T-helper 9 cell (primary cell): ENCODE measurements at regions not wholly inside any gene's neighbourhood (a gene's known extent, or its start where the extent isn't known, plus 50 kb on each side); places are given as distances from the start of the nearest gene placed in this dataset.

Experiments
- DNase-seq: peaks from one replicate; pipeline ENCODE4 v3.0.0-alpha.2; 2020

GRCh38 chr10:31754803-31755624, 173.6 kb downstream of the ARHGAP12 start:
- DNase-seq, result no peak

GRCh38 chr10:31753681-31754080, 174.9 kb downstream of the ARHGAP12 start:
- DNase-seq, result no peak

GRCh38 chr10:31752170-31752569, 176.5 kb downstream of the ARHGAP12 start:
- no peak for DNase-seq

GRCh38 chr10:31751738-31752080, 176.9 kb downstream of the ARHGAP12 start:
- no peak for DNase-seq

GRCh38 chr10:31751051-31751737, 177.4 kb downstream of the ARHGAP12 start:
- no peak for DNase-seq

GRCh38 chr10:31749981-31750840, 178.4 kb downstream of the ARHGAP12 start:
- no peak for DNase-seq

- no peak for DNase-seq
Observed at GRCh38 chr10:31749301-31749700, 179.3 kb downstream of the ARHGAP12 start.

GRCh38 chr10:31745612-31746376, 182.8 kb downstream of the ARHGAP12 start:
- DNase-seq, result no peak

- no peak for DNase-seq
Observed at GRCh38 chr10:31744025-31744424, 184.6 kb downstream of the ARHGAP12 start.

GRCh38 chr10:31742255-31742654, 186.4 kb downstream of the ARHGAP12 start:
- no peak for DNase-seq

- DNase-seq, result no peak
Observed at GRCh38 chr10:31741473-31741872, 187.2 kb downstream of the ARHGAP12 start.

- DNase-seq, result no peak
Observed at GRCh38 chr10:31739711-31740110, 188.9 kb downstream of the ARHGAP12 start.

- DNase-seq, result no peak
Observed at GRCh38 chr10:31739146-31739545, 189.5 kb downstream of the ARHGAP12 start.

- no peak for DNase-seq
Observed at GRCh38 chr10:31731711-31732110, 196.9 kb downstream of the ARHGAP12 start.

GRCh38 chr10:31730776-31731175, 197.9 kb downstream of the ARHGAP12 start:
- no peak for DNase-seq

- no peak for DNase-seq
Observed at GRCh38 chr10:31728698-31729224, 199.9 kb downstream of the ARHGAP12 start.

- no peak for DNase-seq
Observed at GRCh38 chr10:31725436-31725835, 203.2 kb downstream of the ARHGAP12 start.

- DNase-seq, result no peak
Observed at GRCh38 chr10:31724296-31724695, 204.3 kb downstream of the ARHGAP12 start.

- DNase-seq, result no peak
Observed at GRCh38 chr10:31723106-31723750, 205.4 kb downstream of the ARHGAP12 start.

GRCh38 chr10:31721096-31721495, 207.5 kb downstream of the ARHGAP12 start:
- DNase-seq, result no peak

- DNase-seq, result no peak
Observed at GRCh38 chr10:31720546-31720945, 208.1 kb downstream of the ARHGAP12 start.

- no peak for DNase-seq
Observed at GRCh38 chr10:31709476-31709875, 219.2 kb downstream of the ARHGAP12 start.
